Cardiac fibroblast (primary cell): ENCODE measurements at regions not wholly inside any gene's neighbourhood (a gene's known extent, or its start where the extent isn't known, plus 50 kb on each side); places are given as distances from the start of the nearest gene placed in this dataset.

Experiments
- DNase-seq, 2 donors: peaks; one replicate each; pipeline versions ENCODE4 v3.0.0 to v3.0.0-alpha.2; 2010; ENCODE audit warnings: low read depth in 2 of 2
- H3K4me3 ChIP-seq, 2 donors: replicated peaks in 1 of 2; 1 replicate in 1 of 2; 2 replicates in 1 of 2; pipeline ENCODE4 v1.5.1; 2011; ENCODE audit warnings: low read depth in 2 of 2, low read length in 2 of 2, mild to moderate bottlenecking in 2 of 2, moderate library complexity in 1 of 2
- CTCF ChIP-seq: IDR thresholded peaks from one replicate; pipeline ENCODE4 v1.5.1; 2011; ENCODE audit warnings: low read depth, mild to moderate bottlenecking, low read length, inconsistent platforms

- no peak for DNase-seq
- no peak for TF ChIP-seq CTCF
- no peak overlapping the region for H3K4me3 ChIP-seq
Observed at GRCh38 chr18:70506511-70506910, 217.7 kb downstream of the SOCS6 start.

GRCh38 chr18:70503060-70503459 lies 214.2 kb downstream of the SOCS6 start:
- TF ChIP-seq CTCF = no peak
- H3K4me3 ChIP-seq = no peak overlapping the region
- DNase-seq = no peak

GRCh38 chr18:70501358-70501757 lies 212.5 kb downstream of the SOCS6 start:
- no peak for TF ChIP-seq CTCF
- no peak overlapping the region for H3K4me3 ChIP-seq
- no peak for DNase-seq

GRCh38 chr18:70500748-70501147 lies 211.9 kb downstream of the SOCS6 start:
- no peak for TF ChIP-seq CTCF
- no peak overlapping the region for H3K4me3 ChIP-seq
- no peak for DNase-seq

- H3K4me3 ChIP-seq = no peak overlapping the region
- no peak for TF ChIP-seq CTCF
- no peak for DNase-seq
Observed at GRCh38 chr18:70499218-70499691, 210.4 kb downstream of the SOCS6 start.

- no peak overlapping the region for H3K4me3 ChIP-seq
- no peak for DNase-seq
- TF ChIP-seq CTCF = no peak
Observed at GRCh38 chr18:70496353-70497294, 207.8 kb downstream of the SOCS6 start.
